IMR-90 (cell line): ENCODE measurements at regions not wholly inside any gene's neighbourhood (a gene's known extent, or its start where the extent isn't known, plus 50 kb on each side); places are given as distances from the start of the nearest gene placed in this dataset.

Experiments used
- ATAC-seq: fragments of 200-7000 bp; cut with Tn5 transposase; 2 replicates; pipeline ENCODE4 v1.9.1; 2020; ENCODE audit warnings: low read depth, mild to moderate bottlenecking, moderate library complexity
- BruUV-seq: library from RNA; stranded (reverse); fragments of 400-500 nt; replicated peaks from 2 replicates; lab custom pipeline; 2021; lab: Mats Ljungman, UMichigan
- CTCF ChIA-PET: fragments of 300-600 bp; formaldehyde crosslinking; extraction: SDS; loops from one replicate; lab custom pipeline; 2021; ENCODE audit warnings: antibody characterized with exemption; lab: Yijun Ruan, JAX
- POLR2A ChIA-PET: fragments of 300-600 bp; sonication (Branson Sonifier 250); formaldehyde crosslinking; loops from one replicate; lab custom pipeline; 2022; ENCODE audit warnings: antibody characterized with exemption; ENCODE audit not compliant: unreplicated experiment; lab: Charles Lee
- DNase-seq: peaks from one replicate; pipeline ENCODE4 v3.0.0; 2013
- H2AFZ ChIP-seq: replicated peaks from 2 replicates; pipeline ENCODE3; 2013; ENCODE audit warnings: low read length, mild to moderate bottlenecking; ENCODE audit not compliant: poor library complexity
- H2AK5ac ChIP-seq: 2 replicates; pipeline ENCODE4 v1.6.1; 2013; ENCODE audit warnings: low read depth, low read length, inconsistent platforms
- H2AK9ac ChIP-seq: replicated peaks from 2 replicates; pipeline ENCODE3; 2013; ENCODE audit warnings: mild to moderate bottlenecking, low read depth, low read length, moderate library complexity; ENCODE audit not compliant: poor library complexity
- H2BK120ac ChIP-seq: 2 replicates; pipeline ENCODE4 v1.6.1; 2013; ENCODE audit warnings: low read depth, low read length, inconsistent platforms
- H2BK15ac ChIP-seq: 3 replicates; pipeline ENCODE4 v1.6.1; 2013; ENCODE audit warnings: low read depth, low read length, inconsistent platforms
- H2BK20ac ChIP-seq: 2 replicates; pipeline ENCODE4 v1.6.1; 2013; ENCODE audit warnings: low read depth, mild to moderate bottlenecking, inconsistent platforms, low read length, moderate library complexity
- H2BK5ac ChIP-seq: 2 replicates; pipeline ENCODE4 v1.6.1; 2013; ENCODE audit warnings: mild to moderate bottlenecking, low read depth, low read length, inconsistent platforms; ENCODE audit not compliant: poor library complexity, severe bottlenecking
- H3K14ac ChIP-seq: replicated peaks from 2 replicates; pipeline ENCODE4 v1.6.1; 2013; ENCODE audit warnings: low read depth, low read length, inconsistent platforms
- H3K18ac ChIP-seq: 2 replicates; pipeline ENCODE4 v1.6.1; 2013; ENCODE audit warnings: low read depth, low read length, control low read depth
- H3K23ac ChIP-seq: 2 replicates; pipeline ENCODE4 v1.6.1; 2013; ENCODE audit warnings: low read depth, low read length, inconsistent platforms
- H3K27ac ChIP-seq: 2 replicates; pipeline ENCODE4 v1.5.1; 2013; ENCODE audit warnings: mild to moderate bottlenecking, control low read depth, low read length; ENCODE audit not compliant: insufficient read depth
- H3K27me3 ChIP-seq: 2 replicates; pipeline ENCODE4 v1.6.1; 2013; ENCODE audit warnings: low read length; ENCODE audit not compliant: control insufficient read depth, insufficient read depth
- H3K36me3 ChIP-seq: 2 replicates; pipeline ENCODE4 v1.6.1; 2013; ENCODE audit warnings: low read length, mixed read lengths; ENCODE audit not compliant: control insufficient read depth, insufficient read depth
- H3K4ac ChIP-seq: 2 replicates; pipeline ENCODE4 v1.6.1; 2013; ENCODE audit warnings: low read depth, low read length, inconsistent platforms
- H3K4me1 ChIP-seq: 2 replicates; pipeline ENCODE4 v1.6.1; 2013; ENCODE audit warnings: low read length, mixed read lengths; ENCODE audit not compliant: control insufficient read depth, insufficient read depth
- H3K4me2 ChIP-seq: 2 replicates; pipeline ENCODE4 v1.6.1; 2013; ENCODE audit warnings: low read depth, mild to moderate bottlenecking, control low read depth, low read length, moderate library complexity
- H3K4me3 ChIP-seq: 2 replicates; pipeline ENCODE4 v1.5.1; 2013; ENCODE audit warnings: low read depth, mild to moderate bottlenecking, control low read depth, low read length, moderate library complexity; ENCODE audit not compliant: insufficient read depth
- H3K56ac ChIP-seq: 2 replicates; pipeline ENCODE4 v1.6.1; 2013; ENCODE audit warnings: low read length, inconsistent platforms; ENCODE audit not compliant: insufficient read depth; ENCODE audit errors: extremely low read depth
- H3K79me1 ChIP-seq, 2 experiments: 2 replicates each; pipeline ENCODE4 v1.6.1; 2013; ENCODE audit warnings: low read length in 2 of 2, inconsistent platforms in 1 of 2, low read depth in 1 of 2
- H3K9ac ChIP-seq: 2 replicates; pipeline ENCODE4 v1.6.1; 2013; ENCODE audit warnings: low read depth, low read length, control low read depth
- H3K9me1 ChIP-seq: 2 replicates; pipeline ENCODE4 v1.6.1; 2013; ENCODE audit warnings: low read length, inconsistent platforms; ENCODE audit not compliant: insufficient read depth
- H3K9me3 ChIP-seq: 2 replicates; pipeline ENCODE4 v1.6.1; 2013; ENCODE audit warnings: low read length; ENCODE audit not compliant: control insufficient read depth, insufficient read depth
- H4K20me1 ChIP-seq: 2 replicates; pipeline ENCODE4 v1.6.1; 2013; ENCODE audit warnings: low read length, inconsistent platforms; ENCODE audit not compliant: insufficient read depth
- H4K5ac ChIP-seq: 2 replicates; pipeline ENCODE4 v1.6.1; 2013; ENCODE audit warnings: mild to moderate bottlenecking, low read depth, low read length, control low read depth
- H4K8ac ChIP-seq, 2 experiments: 2 replicates each; pipeline ENCODE4 v1.6.1; 2013; ENCODE audit warnings: low read depth in 2 of 2, low read length in 2 of 2, control low read depth in 1 of 2, inconsistent platforms in 1 of 2
- H4K91ac ChIP-seq: 2 replicates; pipeline ENCODE4 v1.6.1; 2013; ENCODE audit warnings: low read depth, low read length, inconsistent platforms; ENCODE audit not compliant: insufficient read depth
- NFE2L2 ChIP-seq: fragments of 150-350 bp; IDR thresholded peaks from 2 replicates; pipeline ENCODE4 v1.6.1; 2016; ENCODE audit warnings: low read depth, mild to moderate bottlenecking, low read length
- RCOR1 ChIP-seq: IDR thresholded peaks from 2 replicates; pipeline ENCODE4 v1.6.1; 2012; ENCODE audit warnings: mild to moderate bottlenecking, low read length, improper control_type of control experiment; ENCODE audit not compliant: insufficient replicate concordance
- WGBS, 2 experiments: methylation state at CpG; one replicate each; pipeline versions ENCODE4 v1.1.5 to v1.1.7; 2013; ENCODE audit warnings: missing lambda C conversion rate in 2 of 2; ENCODE audit not compliant: insufficient read length in 1 of 2; ENCODE audit errors: extremely low coverage in 2 of 2; 5-methylcytosine and 5-hydroxymethylcytosine counted together
- dilution Hi-C: fragments of 300-500 bp; cut with HindIII; formaldehyde crosslinking; loops from one replicate; pipeline ENCODE4 v1.14.3; 2018; ENCODE audit warnings: low sequenced_read_pairs; ENCODE audit not compliant: unreplicated experiment
- in situ Hi-C: fragments of 300-500 bp; cut with MboI; formaldehyde crosslinking; loops from 3 replicates; pipeline ENCODE4 v1.14.3; 2019; ENCODE audit warnings: low sequenced_read_pairs, inconsistent platforms, mixed read lengths
- intact Hi-C: fragments of 100-400 bp; cut with micrococcal nuclease; formaldehyde crosslinking; loops from 2 replicates; pipeline ENCODE4 v1.10.0; 2022

DNA sequence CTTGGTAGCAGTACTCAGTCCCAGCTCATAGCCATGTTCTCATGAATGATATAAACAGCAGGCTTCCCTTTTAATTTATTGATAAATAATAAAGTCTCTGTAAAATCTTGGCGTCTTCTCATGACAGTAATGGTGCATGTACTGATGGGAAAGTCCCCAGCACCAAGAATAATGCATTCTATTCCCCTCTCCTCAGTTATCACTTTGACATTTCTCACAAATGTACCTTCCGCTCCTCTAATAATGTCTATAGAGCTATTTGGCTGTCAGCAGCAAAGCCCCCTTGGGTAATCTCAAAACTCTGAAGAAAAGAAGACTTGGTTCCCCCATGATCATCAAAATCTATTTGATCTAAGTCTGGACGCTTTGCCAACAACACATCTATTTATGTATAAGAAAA, 185.0 kb upstream of the SPTLC3 start:
- Histone ChIP-seq H3K9me3 (peaks cover 10% of the 10 kb centered on the region), H3K14ac (no peak overlapping the region), H2BK15ac (no peak overlapping the region), H2BK120ac (no peak overlapping the region), H3K23ac (no peak overlapping the region), H3K4me3 (no peak overlapping the region), H3K18ac (no peak overlapping the region), H3K4me2 (no peak overlapping the region), H3K79me1 (no peaks in the 10 kb centered on the region), H3K9ac (no peak overlapping the region), H3K36me3 (no peaks in the 10 kb centered on the region), H3K56ac (no peak overlapping the region), H2BK20ac (no peak overlapping the region), H2AFZ (no peak overlapping the region), H2AK5ac (no peak overlapping the region), H3K27ac (no peak overlapping the region), H3K9me1 (no peaks in the 10 kb centered on the region), H4K91ac (no peak overlapping the region), H4K8ac (no peak overlapping the region), H2AK9ac (no peak overlapping the region), H2BK5ac (no peak overlapping the region), H3K27me3 (no peaks in the 10 kb centered on the region), H3K4ac (no peak overlapping the region), H3K4me1 (no peaks in the 10 kb centered on the region), H4K5ac (no peak overlapping the region), H4K20me1 (no peaks in the 10 kb centered on the region)
- POLR2A ChIA-PET, result no interaction called here
- CTCF ChIA-PET, result no interaction called here
- no peak for TF ChIP-seq RCOR1
- TF ChIP-seq NFE2L2, result no peak
- DNase-seq, result no peak
- ATAC-seq, result no peak
- intact Hi-C loops (no loop called here), dilution Hi-C loops (no loop called here), in situ Hi-C loops (no loop called here)
- WGBS, 2 experiments, result no CpG with 5 or more reads among the region's 3 CpGs
- BruUV-seq, result no TSS peak
